H1 (cell line): ENCODE measurements at regions not wholly inside any gene's neighbourhood (a gene's known extent, or its start where the extent isn't known, plus 50 kb on each side); places are given as distances from the start of the nearest gene placed in this dataset.
A peak's percentile ranks its signal among the peaks of the same experiment; 100 is the strongest.

Source experiments
- CTCF ChIA-PET: fragments of 300-600 bp; sonication (Branson Sonifier 250); formaldehyde crosslinking; loops from one replicate; lab custom pipeline; 2021; ENCODE audit not compliant: partially characterized antibody; lab: Charles Lee
- POLR2A ChIA-PET: fragments of 300-600 bp; sonication (Branson Sonifier 250); formaldehyde crosslinking; loops from one replicate; lab custom pipeline; 2021; ENCODE audit warnings: inconsistent platforms; ENCODE audit not compliant: partially characterized antibody; lab: Charles Lee
- DNase-seq, 2 experiments: peaks; one replicate each; pipeline versions ENCODE4 v3.0.0 to v3.0.0-alpha.2; 2010 to 2022; ENCODE audit warnings: low spot score in 2 of 2, low read depth in 1 of 2, mixed read lengths in 1 of 2
- FAIRE-seq: peaks from 2 replicates; lab custom pipeline; 2011; peaks lifted over from hg19 to GRCh38; lab: Jason Lieb, UNC
- H2AFZ ChIP-seq: 2 replicates; pipeline ENCODE4 v1.8.1; 2012; ENCODE audit warnings: low read length, inconsistent platforms
- H2AK5ac ChIP-seq: 2 replicates; pipeline ENCODE4 v1.6.1; 2013; ENCODE audit warnings: low read depth, low read length
- H2BK120ac ChIP-seq: replicated peaks from 2 replicates; pipeline ENCODE3; 2013; ENCODE audit warnings: low read depth, low read length, inconsistent platforms
- H2BK12ac ChIP-seq: 2 replicates; pipeline ENCODE4 v1.6.1; 2013; ENCODE audit warnings: low read depth, low read length
- H2BK15ac ChIP-seq: 2 replicates; pipeline ENCODE4 v1.6.1; 2013; ENCODE audit warnings: low read length
- H2BK20ac ChIP-seq: 2 replicates; pipeline ENCODE4 v1.6.1; 2013; ENCODE audit warnings: low read length
- H2BK5ac ChIP-seq: 2 replicates; pipeline ENCODE4 v1.6.1; 2013; ENCODE audit warnings: low read depth, low read length
- H3K14ac ChIP-seq: 2 replicates; pipeline ENCODE4 v1.6.1; 2013; ENCODE audit warnings: inconsistent platforms; ENCODE audit not compliant: insufficient read length
- H3K18ac ChIP-seq: 2 replicates; pipeline ENCODE4 v1.6.1; 2013; ENCODE audit warnings: low read length; ENCODE audit errors: extremely low read depth
- H3K23ac ChIP-seq: 2 replicates; pipeline ENCODE4 v1.6.1; 2013; ENCODE audit warnings: inconsistent platforms; ENCODE audit not compliant: insufficient read length
- H3K23me2 ChIP-seq: 2 replicates; pipeline ENCODE4 v1.6.1; 2013; ENCODE audit warnings: low read depth, low read length
- H3K27ac ChIP-seq: 2 replicates; pipeline ENCODE4 v1.6.1; 2011; ENCODE audit warnings: low read depth, low read length, inconsistent platforms
- H3K27me3 ChIP-seq, 4 experiments: replicated peaks in 1 of 4; 1 replicate in 1 of 4; 2 replicates in 3 of 4; pipeline versions ENCODE4 v1.6.1 to v1.8.1; 2011 to 2013; ENCODE audit warnings: low read length in 3 of 4, mild to moderate bottlenecking in 3 of 4, inconsistent platforms in 2 of 4, mixed read lengths in 2 of 4, moderate library complexity in 1 of 4; ENCODE audit not compliant: control insufficient read depth in 3 of 4, insufficient read depth in 3 of 4; ENCODE audit errors: extremely low read depth in 1 of 4
- H3K36me3 ChIP-seq, 4 experiments: 2 replicates each; pipeline versions ENCODE4 v1.6.1 to v1.8.1; 2011 to 2013; ENCODE audit warnings: mild to moderate bottlenecking in 4 of 4, low read length in 3 of 4, moderate library complexity in 2 of 4, control low read depth in 1 of 4, inconsistent platforms in 1 of 4; ENCODE audit not compliant: insufficient read depth in 4 of 4, control insufficient read depth in 2 of 4
- H3K4ac ChIP-seq: replicated peaks from 2 replicates; pipeline ENCODE3; 2013; ENCODE audit warnings: low read length, low read depth, mixed read lengths, inconsistent platforms; ENCODE audit not compliant: insufficient read length
- H3K4me1 ChIP-seq, 4 experiments: replicated peaks in 1 of 4; 1 replicate in 1 of 4; 2 replicates in 3 of 4; pipeline versions ENCODE4 v1.6.1 to v1.8.1; 2011 to 2013; ENCODE audit warnings: low read length in 3 of 4, inconsistent platforms in 2 of 4, mixed read lengths in 1 of 4; ENCODE audit not compliant: insufficient read depth in 4 of 4, control insufficient read depth in 3 of 4
- H3K4me2 ChIP-seq, 2 experiments: 2 replicates each; pipeline versions ENCODE4 v1.6.1 to v1.8.1; 2011 to 2013; ENCODE audit warnings: low read depth in 2 of 2, low read length in 2 of 2, control low read depth in 1 of 2, inconsistent platforms in 1 of 2, mild to moderate bottlenecking in 1 of 2; ENCODE audit not compliant: insufficient read depth in 1 of 2
- H3K4me3 ChIP-seq, 4 experiments: fragments of 200-600, 300-600 bp in 1 of 4; sonication (generic), shearing (Covaris generic), sonication (Bioruptor Twin) in 1 of 4; 2 replicates each; pipeline versions ENCODE4 v1.5.1 to v1.8.1; 2011 to 2016; ENCODE audit warnings: low read length in 4 of 4, low read depth in 3 of 4, control low read depth in 2 of 4, inconsistent platforms in 2 of 4, mild to moderate bottlenecking in 2 of 4, mixed read lengths in 1 of 4, moderate library complexity in 1 of 4; ENCODE audit not compliant: insufficient read depth in 2 of 4; ENCODE audit errors: extremely low read depth in 1 of 4
- H3K56ac ChIP-seq: replicated peaks from 2 replicates; pipeline ENCODE3; 2013; ENCODE audit warnings: low read depth, mild to moderate bottlenecking, mixed read lengths, low read length, inconsistent platforms; ENCODE audit not compliant: insufficient read length
- H3K79me1 ChIP-seq: 2 replicates; pipeline ENCODE4 v1.6.1; 2013; ENCODE audit warnings: low read depth, low read length, control low read depth
- H3K79me2 ChIP-seq, 2 experiments: 2 replicates each; pipeline versions ENCODE4 v1.6.1 to v1.8.1; 2012 to 2013; ENCODE audit warnings: low read length in 2 of 2, mild to moderate bottlenecking in 2 of 2, inconsistent platforms in 1 of 2; ENCODE audit not compliant: insufficient read depth in 2 of 2, control insufficient read depth in 1 of 2
- H3K9ac ChIP-seq, 4 experiments: replicated peaks in 1 of 4; 1 replicate in 1 of 4; 2 replicates in 3 of 4; pipeline versions ENCODE4 v1.6.1 to v1.8.1; 2011 to 2013; ENCODE audit warnings: low read depth in 3 of 4, low read length in 3 of 4, control low read depth in 2 of 4, mild to moderate bottlenecking in 2 of 4, moderate library complexity in 2 of 4, inconsistent platforms in 1 of 4; ENCODE audit errors: extremely low read depth in 1 of 4
- H3K9me3 ChIP-seq, 2 experiments: 2 replicates each; pipeline versions ENCODE4 v1.6.1 to v1.8.1; 2012 to 2013; ENCODE audit warnings: mild to moderate bottlenecking in 2 of 2, moderate library complexity in 2 of 2, control low read depth in 1 of 2, inconsistent platforms in 1 of 2, low read depth in 1 of 2, low read length in 1 of 2, mixed read lengths in 1 of 2; ENCODE audit not compliant: insufficient read depth in 2 of 2
- H4K20me1 ChIP-seq, 2 experiments: replicated peaks in 1 of 2; 2 replicates each; pipeline versions ENCODE3 to v1.8.1; 2011 to 2013; ENCODE audit warnings: inconsistent platforms in 2 of 2, low read length in 2 of 2, mild to moderate bottlenecking in 1 of 2; ENCODE audit not compliant: insufficient read depth in 2 of 2, control insufficient read depth in 1 of 2
- H4K5ac ChIP-seq: 2 replicates; pipeline ENCODE4 v1.6.1; 2013; ENCODE audit warnings: low read length, low read depth, mixed read lengths, inconsistent platforms; ENCODE audit not compliant: insufficient read length
- H4K8ac ChIP-seq: 2 replicates; pipeline ENCODE4 v1.8.0; 2013; ENCODE audit warnings: mild to moderate bottlenecking, moderate library complexity, low read length, inconsistent platforms; ENCODE audit not compliant: insufficient read depth; ENCODE audit errors: extremely low read depth
- H4K91ac ChIP-seq: replicated peaks from 2 replicates; pipeline ENCODE3; 2013; ENCODE audit warnings: low read length, mixed read lengths, inconsistent platforms; ENCODE audit not compliant: insufficient read length
- CEBPB ChIP-seq: IDR thresholded peaks from 2 replicates; pipeline ENCODE4 v1.6.1; 2012; ENCODE audit warnings: low read depth, low read length
- GTF2F1 ChIP-seq: IDR thresholded peaks from 2 replicates; pipeline ENCODE4 v1.6.1; 2012; ENCODE audit warnings: low read depth, low read length, improper control_type of control experiment, borderline replicate concordance
- WGBS, 2 experiments: shearing (Covaris generic) in 1 of 2; methylation state at CpG; one replicate each; pipeline versions ENCODE4 v1.1.6 to v1.1.7; 2013 to 2015; ENCODE audit warnings: low lambda C conversion rate in 2 of 2, mixed read lengths in 2 of 2, inconsistent platforms in 1 of 2, low coverage in 1 of 2, missing lambda C conversion rate in 1 of 2; ENCODE audit not compliant: insufficient replicate concordance in 2 of 2, insufficient coverage in 1 of 2, insufficient read length in 1 of 2; ENCODE audit errors: extremely low coverage in 1 of 2, missing lambda C conversion rate in 1 of 2; 5-methylcytosine and 5-hydroxymethylcytosine counted together

DNA sequence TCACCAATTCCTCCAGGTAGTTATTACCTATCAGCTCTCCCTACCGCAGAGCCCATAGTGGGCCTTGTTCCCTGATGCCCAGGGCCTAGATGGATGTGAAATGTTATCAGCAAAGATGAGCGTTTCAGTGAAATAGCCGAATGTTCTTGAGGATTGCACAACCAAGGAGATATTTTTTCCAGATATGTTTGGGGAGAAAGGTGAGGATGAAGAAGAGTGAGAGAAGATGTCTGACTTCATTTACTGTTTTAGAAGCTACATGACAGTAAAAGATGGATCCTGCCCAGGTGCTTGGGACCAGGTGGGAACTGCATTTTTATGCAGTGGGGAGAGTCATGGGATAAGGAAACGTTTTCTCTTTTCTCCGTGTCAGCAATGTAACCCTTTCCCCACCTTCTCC is 231.7 kb upstream of the C1orf174 start:
- DNase-seq (no peak), FAIRE-seq (no peak)
- Histone ChIP-seq H3K79me1 (no peaks in the 10 kb centered on the region), H4K20me1 (no peaks in the 10 kb centered on the region), H3K27ac (no peak overlapping the region), H3K4me2 (no peak overlapping the region), H2AK5ac (no peak overlapping the region), H3K18ac (no peak overlapping the region), H3K56ac (no peak overlapping the region), H4K91ac (no peak overlapping the region), H3K9me3 (no peaks in the 10 kb centered on the region), H3K9ac (no peak overlapping the region), H3K14ac (no peak overlapping the region), H3K27me3 (no peaks in the 10 kb centered on the region), H2AFZ (no peak overlapping the region), H4K5ac (no peak overlapping the region), H2BK5ac (no peak overlapping the region), H2BK20ac (no peak overlapping the region), H3K36me3 (no peaks in the 10 kb centered on the region), H3K79me2 (no peaks in the 10 kb centered on the region), H2BK15ac (no peak overlapping the region), H2BK12ac (no peak overlapping the region), H2BK120ac (no peak overlapping the region), H3K4ac (no peak overlapping the region), H4K8ac (no peak overlapping the region), H3K23ac (no peak overlapping the region)
- WGBS, 2 experiments = 87% methylated on average over 5 of the region's 5 CpGs; no CpG with 5 or more reads in 1 of the 2 experiments
- CTCF ChIA-PET = interaction anchor here (1.3 kb wide), 1 partner anchor 221 kb away, joined by 3 read pairs; no protein-coding TSS in a partner anchor
- 0 out of 2 replicates have a peak, but pooled peaks have one; percentile 7 for TF ChIP-seq CEBPB
- TF ChIP-seq GTF2F1 = no peak
- TF ChIP-seq, all 59 proteins: peak for 1
- H3K23me2 ChIP-seq = peaks cover 9% of the 10 kb centered on the region; the same call in 1 of the 2 replicates
- peaks cover 0 to 5% (median 2%) of the 10 kb centered on the region in 4 experiments; a peak in 2 of 7 replicates for H3K4me1 ChIP-seq
- POLR2A ChIA-PET = no interaction called here
- no peak overlapping the region for H3K4me3 ChIP-seq
